Lung (tissue), 11 donors: ENCODE measurements at regions not wholly inside any gene's neighbourhood (a gene's known extent, or its start where the extent isn't known, plus 50 kb on each side); places are given as distances from the start of the nearest gene placed in this dataset.
A peak's percentile ranks its signal among the peaks of the same experiment; 100 is the strongest.

ENCODE experiments used
- ATAC-seq: fragments of 200-7000 bp; cut with Tn5 transposase; one replicate; pipeline ENCODE4 v1.9.1; 2020; ENCODE audit warnings: moderate number of reproducible peaks; ENCODE audit not compliant: insufficient read depth, low FRiP score
- DNase-seq, 3 donors: peaks; one replicate each; pipeline ENCODE4 v3.0.0-alpha.2; 2013 to 2017
- H3K27ac ChIP-seq, 2 donors: one replicate each; pipeline ENCODE4 v1.5.1; 2013; ENCODE audit warnings: mild to moderate bottlenecking in 2 of 2, moderate library complexity in 2 of 2, control low read depth in 1 of 2, inconsistent platforms in 1 of 2, low read depth in 1 of 2, low read length in 1 of 2
- H3K27me3 ChIP-seq, 3 donors: one replicate each; pipeline ENCODE4 v1.5.1; 2013; ENCODE audit warnings: low read length in 2 of 3; ENCODE audit not compliant: control insufficient read depth in 3 of 3, insufficient read depth in 3 of 3
- H3K36me3 ChIP-seq, 4 donors: one replicate each; pipeline ENCODE4 v1.5.1; 2013; ENCODE audit warnings: low read length in 4 of 4, mild to moderate bottlenecking in 1 of 4, moderate library complexity in 1 of 4; ENCODE audit not compliant: control insufficient read depth in 4 of 4, insufficient read depth in 4 of 4
- H3K4me1 ChIP-seq, 5 donors: one replicate each; pipeline ENCODE4 v1.5.1; 2013; ENCODE audit warnings: low read length in 5 of 5, mild to moderate bottlenecking in 2 of 5, moderate library complexity in 1 of 5; ENCODE audit not compliant: control insufficient read depth in 5 of 5, insufficient read depth in 5 of 5
- H3K4me3 ChIP-seq: one replicate; pipeline ENCODE4 v1.5.1; 2013; ENCODE audit warnings: mild to moderate bottlenecking, control low read depth, moderate library complexity
- H3K9ac ChIP-seq, 2 donors: one replicate each; pipeline ENCODE4 v1.5.1; 2013; ENCODE audit warnings: low read length in 2 of 2, control low read depth in 1 of 2; ENCODE audit not compliant: insufficient read depth in 1 of 2
- H3K9me3 ChIP-seq, 4 donors: one replicate each; pipeline ENCODE4 v1.5.1; 2013; ENCODE audit warnings: low read length in 3 of 4, mild to moderate bottlenecking in 1 of 4, moderate library complexity in 1 of 4; ENCODE audit not compliant: control insufficient read depth in 4 of 4, insufficient read depth in 3 of 4
- CTCF ChIP-seq: IDR thresholded peaks from 2 replicates; pipeline ENCODE4 v1.5.1; 2012; ENCODE audit warnings: mild to moderate bottlenecking; ENCODE audit errors: control extremely low read depth, extremely low read depth
- WGBS, 2 donors: extraction: QIAGEN DNeasy Blood & Tissue Kit; methylation state at CpG; one replicate each; pipeline ENCODE4 v1.1.7; 2013; 5-methylcytosine and 5-hydroxymethylcytosine counted together
- donor health status: control.
- donor health status: control.
- donor health status: Bipolar disorder and iron deficiency.
- donor health status: healthy.
- donor health status: DM: yes; HTN: yes; CAD: no.

GRCh38 chr4:163622379-163623035 lies 128.0 kb downstream of the TMA16 start:
- 46 to 63% methylated on average over 5 of the region's 5 CpGs for WGBS, 2 donors
- Histone ChIP-seq H3K36me3 (no peaks in the 10 kb centered on the region), H3K4me3 (no peak overlapping the region), H3K9me3 (peaks cover 0 to 1% (median 0%) of the 10 kb centered on the region in 4 donors), H3K9ac (no peak overlapping the region), H3K27me3 (no peaks in the 10 kb centered on the region), H3K4me1 (no peaks in the 10 kb centered on the region), H3K27ac (peak overlapping the region in 1 of 2 donors; percentile 69)
- DNase-seq = no peak
- no peak for TF ChIP-seq CTCF
- ATAC-seq = peak; percentile 31

GRCh38 chr4:163623787-163624186 lies 129.3 kb downstream of the TMA16 start:
- no peaks in the 10 kb centered on the region for H3K36me3 ChIP-seq
- no peak overlapping the region for H3K27ac ChIP-seq
- DNase-seq (no peak), ATAC-seq (no peak)
- no peaks in the 10 kb centered on the region for H3K27me3 ChIP-seq
- TF ChIP-seq CTCF = no peak
- no peaks in the 10 kb centered on the region for H3K4me1 ChIP-seq
- 81 to 93% methylated on average over 4 of the region's 4 CpGs for WGBS, 2 donors
- peaks cover 0 to 1% (median 0%) of the 10 kb centered on the region in 4 donors for H3K9me3 ChIP-seq
- H3K4me3 ChIP-seq = no peak overlapping the region
- H3K9ac ChIP-seq = no peak overlapping the region

- no peak for TF ChIP-seq CTCF
- Histone ChIP-seq H3K36me3 (no peaks in the 10 kb centered on the region), H3K27ac (no peak overlapping the region), H3K27me3 (no peaks in the 10 kb centered on the region), H3K9ac (no peak overlapping the region), H3K9me3 (peaks cover 0 to 1% (median 0%) of the 10 kb centered on the region in 4 donors), H3K4me3 (no peak overlapping the region), H3K4me1 (no peaks in the 10 kb centered on the region)
- 54 to 67% methylated on average over 1 of the region's 1 CpG for WGBS, 2 donors
- no peak for DNase-seq
- no peak for ATAC-seq
Observed at GRCh38 chr4:163624727-163625126, 130.2 kb downstream of the TMA16 start.

- TF ChIP-seq CTCF = no peak
- 87 to 91% methylated on average over 6 of the region's 6 CpGs for WGBS, 2 donors
- ATAC-seq = no peak
- H3K36me3 ChIP-seq = no peaks in the 10 kb centered on the region
- no peaks in the 10 kb centered on the region for H3K27me3 ChIP-seq
- no peaks in the 10 kb centered on the region for H3K4me1 ChIP-seq
- H3K27ac ChIP-seq = no peak overlapping the region
- DNase-seq = no peak
- H3K9ac ChIP-seq = no peak overlapping the region
- peaks cover 0 to 1% (median 0%) of the 10 kb centered on the region in 4 donors for H3K9me3 ChIP-seq
- H3K4me3 ChIP-seq = no peak overlapping the region
Observed at GRCh38 chr4:163631288-163631687, 136.8 kb downstream of the TMA16 start.
